ENCODE measurements at regions not wholly inside any gene's neighbourhood (a gene's known extent, or its start where the extent isn't known, plus 50 kb on each side); places are given as distances from the start of the nearest gene placed in this dataset.

DNA sequence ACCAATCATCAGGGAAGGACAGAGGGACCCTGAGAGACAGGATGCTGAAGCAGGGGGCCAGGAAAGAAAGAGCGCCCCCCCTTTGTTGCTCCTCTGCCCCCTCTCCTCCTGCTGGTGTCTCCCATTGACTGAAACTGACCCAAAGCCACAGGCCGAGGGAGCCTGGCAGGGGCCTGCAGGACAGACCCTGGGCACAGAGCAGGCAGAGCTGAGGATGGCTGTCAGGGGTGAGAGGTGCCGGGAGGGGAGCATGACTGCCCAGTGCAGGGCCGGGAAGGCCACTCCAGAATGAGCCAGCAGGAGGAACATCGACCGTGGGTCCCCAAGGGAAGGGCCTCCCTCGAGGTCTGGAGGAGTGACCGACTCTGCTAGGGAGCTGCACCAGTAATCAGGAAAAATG, 427.8 kb downstream of the PREX1 start:
- TF ChIP-seq, protein P1, sequence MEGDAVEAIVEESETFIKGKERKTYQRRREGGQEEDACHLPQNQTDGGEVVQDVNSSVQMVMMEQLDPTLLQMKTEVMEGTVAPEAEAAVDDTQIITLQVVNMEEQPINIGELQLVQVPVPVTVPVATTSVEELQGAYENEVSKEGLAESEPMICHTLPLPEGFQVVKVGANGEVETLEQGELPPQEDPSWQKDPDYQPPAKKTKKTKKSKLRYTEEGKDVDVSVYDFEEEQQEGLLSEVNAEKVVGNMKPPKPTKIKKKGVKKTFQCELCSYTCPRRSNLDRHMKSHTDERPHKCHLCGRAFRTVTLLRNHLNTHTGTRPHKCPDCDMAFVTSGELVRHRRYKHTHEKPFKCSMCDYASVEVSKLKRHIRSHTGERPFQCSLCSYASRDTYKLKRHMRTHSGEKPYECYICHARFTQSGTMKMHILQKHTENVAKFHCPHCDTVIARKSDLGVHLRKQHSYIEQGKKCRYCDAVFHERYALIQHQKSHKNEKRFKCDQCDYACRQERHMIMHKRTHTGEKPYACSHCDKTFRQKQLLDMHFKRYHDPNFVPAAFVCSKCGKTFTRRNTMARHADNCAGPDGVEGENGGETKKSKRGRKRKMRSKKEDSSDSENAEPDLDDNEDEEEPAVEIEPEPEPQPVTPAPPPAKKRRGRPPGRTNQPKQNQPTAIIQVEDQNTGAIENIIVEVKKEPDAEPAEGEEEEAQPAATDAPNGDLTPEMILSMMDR (IDR thresholded peaks at IDR 0.05; ENCODE audit: low read depth, low read length): no peak
- no peak for TF ChIP-seq EZH2phosphoT487 (IDR thresholded peaks at IDR 0.05; ENCODE audit: low read depth)
